ENCODE measurements at regions not wholly inside any gene's neighbourhood (a gene's known extent, or its start where the extent isn't known, plus 50 kb on each side); places are given as distances from the start of the nearest gene placed in this dataset.

GRCh38 chr13:89163096-89163495 is 1491.9 kb downstream of the SLITRK5 start:
- ATAC-seq, result no peak

GRCh38 chr13:89165685-89166084 is 1494.5 kb downstream of the SLITRK5 start:
- no peak overlapping the region for H3K4me3 ChIP-seq (ENCODE audit: low read length)
- H3K36me3 ChIP-seq (ENCODE audit: low read depth, low read length), result no peaks in the 10 kb centered on the region
- H2AFZ ChIP-seq (ENCODE audit: low read length), result no peak overlapping the region
- no peaks in the 10 kb centered on the region for H3F3A ChIP-seq (ENCODE audit: low read length, unreplicated experiment)
- BruUV-seq (replicated peaks), result no TSS peak
- H3K79me2 ChIP-seq (ENCODE audit: low read length), result no peaks in the 10 kb centered on the region
- TF ChIP-seq EZH2 (IDR thresholded peaks at IDR 0.05; ENCODE audit: low read length, unreplicated experiment) (no peak), CTCF (conservative IDR thresholded peaks at IDR 0.05; ENCODE audit: low read depth, low read length) (no peak), EZH2phosphoT487 (IDR thresholded peaks at IDR 0.05; ENCODE audit: borderline replicate concordance, low read length) (no peak)
- no peak overlapping the region for H3K4me2 ChIP-seq (ENCODE audit: low read length)
- ChIA-PET CTCF (no interaction called here), POLR2A (ENCODE audit: unreplicated experiment) (no interaction called here)
- ATAC-seq (no peak), DNase-seq (no peak)
- no peaks in the 10 kb centered on the region for H3K27me3 ChIP-seq (ENCODE audit: low read length)
- no peak overlapping the region for H3K9ac ChIP-seq (ENCODE audit: low read length)
- no peaks in the 10 kb centered on the region for H3K9me2 ChIP-seq (replicated peaks; ENCODE audit: low read length)
- no peaks in the 10 kb centered on the region for H3K4me1 ChIP-seq (ENCODE audit: insufficient read depth, low read length)
- H4K20me1 ChIP-seq (ENCODE audit: low read length), result no peaks in the 10 kb centered on the region
- H3K27ac ChIP-seq (ENCODE audit: low read length), result no peak overlapping the region
- intact Hi-C loops (cut with micrococcal nuclease), result no loop called here
- no peaks in the 10 kb centered on the region for H3K9me3 ChIP-seq (ENCODE audit: low read length)

More at GRCh38 chr13:89163096-89163495, 1491.9 kb downstream of the SLITRK5 start:
- no peak overlapping the region for H3K4me2 ChIP-seq (ENCODE audit: low read length)
- ChIA-PET CTCF (no interaction called here), POLR2A (ENCODE audit: unreplicated experiment) (no interaction called here)
- intact Hi-C loops (cut with micrococcal nuclease), result no loop called here
- no peaks in the 10 kb centered on the region for H3K27me3 ChIP-seq (ENCODE audit: low read length)
- H2AFZ ChIP-seq (ENCODE audit: low read length), result no peak overlapping the region
- no peak for DNase-seq
- H3K79me2 ChIP-seq (ENCODE audit: low read length), result no peaks in the 10 kb centered on the region
- no peaks in the 10 kb centered on the region for H3K9me2 ChIP-seq (replicated peaks; ENCODE audit: low read length)
- H3K36me3 ChIP-seq (ENCODE audit: low read depth, low read length), result no peaks in the 10 kb centered on the region
- TF ChIP-seq EZH2phosphoT487 (IDR thresholded peaks at IDR 0.05; ENCODE audit: borderline replicate concordance, low read length), result no peak
- TF ChIP-seq CTCF (conservative IDR thresholded peaks at IDR 0.05; ENCODE audit: low read depth, low read length), result no peak
- no peak for TF ChIP-seq EZH2 (IDR thresholded peaks at IDR 0.05; ENCODE audit: low read length, unreplicated experiment)
- H3F3A ChIP-seq (ENCODE audit: low read length, unreplicated experiment), result no peaks in the 10 kb centered on the region
- no peaks in the 10 kb centered on the region for H3K4me1 ChIP-seq (ENCODE audit: insufficient read depth, low read length)
- no peaks in the 10 kb centered on the region for H3K9me3 ChIP-seq (ENCODE audit: low read length)
- no peaks in the 10 kb centered on the region for H4K20me1 ChIP-seq (ENCODE audit: low read length)
- no peak overlapping the region for H3K4me3 ChIP-seq (ENCODE audit: low read length)
- BruUV-seq (replicated peaks), result no TSS peak
- no peak overlapping the region for H3K27ac ChIP-seq (ENCODE audit: low read length)
- H3K9ac ChIP-seq (ENCODE audit: low read length), result no peak overlapping the region

- ChIA-PET POLR2A (ENCODE audit: unreplicated experiment) (no interaction called here), CTCF (no interaction called here)
- H2AFZ ChIP-seq (ENCODE audit: low read length), result no peak overlapping the region
- H3K27me3 ChIP-seq (ENCODE audit: low read length), result no peaks in the 10 kb centered on the region
- H3K4me3 ChIP-seq (ENCODE audit: low read length), result no peak overlapping the region
- H3F3A ChIP-seq (ENCODE audit: low read length, unreplicated experiment), result no peaks in the 10 kb centered on the region
- H3K4me1 ChIP-seq (ENCODE audit: insufficient read depth, low read length), result no peaks in the 10 kb centered on the region
- H4K20me1 ChIP-seq (ENCODE audit: low read length), result no peaks in the 10 kb centered on the region
- no peaks in the 10 kb centered on the region for H3K9me2 ChIP-seq (replicated peaks; ENCODE audit: low read length)
- no peak for DNase-seq
- BruUV-seq (replicated peaks), result no TSS peak
- H3K9ac ChIP-seq (ENCODE audit: low read length), result no peak overlapping the region
- intact Hi-C loops (cut with micrococcal nuclease), result no loop called here
- no peak for ATAC-seq
- TF ChIP-seq CTCF (conservative IDR thresholded peaks at IDR 0.05; ENCODE audit: low read depth, low read length) (no peak), EZH2phosphoT487 (IDR thresholded peaks at IDR 0.05; ENCODE audit: borderline replicate concordance, low read length) (no peak)
- no peaks in the 10 kb centered on the region for H3K36me3 ChIP-seq (ENCODE audit: low read depth, low read length)
- no peaks in the 10 kb centered on the region for H3K79me2 ChIP-seq (ENCODE audit: low read length)
- no peaks in the 10 kb centered on the region for H3K9me3 ChIP-seq (ENCODE audit: low read length)
- H3K4me2 ChIP-seq (ENCODE audit: low read length), result no peak overlapping the region
- no peak overlapping the region for H3K27ac ChIP-seq (ENCODE audit: low read length)
Measured at GRCh38 chr13:89169951-89170350, 1498.8 kb downstream of the SLITRK5 start.
